ENCODE measurements at regions not wholly inside any gene's neighbourhood (a gene's known extent, or its start where the extent isn't known, plus 50 kb on each side); places are given as distances from the start of the nearest gene placed in this dataset.

- TF ChIP-seq ZFP30 (CRISPR knock-in tag; IDR thresholded peaks at IDR 0.05; ENCODE audit: borderline replicate concordance) (no peak), E2F3 (CRISPR knock-in tag; IDR thresholded peaks at IDR 0.05) (no peak), ARHGAP35 (IDR thresholded peaks at IDR 0.05; ENCODE audit: partially characterized antibody) (no peak), CTCF (IDR thresholded peaks at IDR 0.05 in 2 of 3, conservative IDR thresholded peaks at IDR 0.05 in 1 of 3; ENCODE audit: insufficient read depth in 2 of 3, low read depth in 1 of 3, low read length in 3 of 3) (no peak), ZBTB7A (IDR thresholded peaks at IDR 0.05; ENCODE audit: borderline replicate concordance, control insufficient read depth, low read depth, low read length) (no peak), MYBL2 (IDR thresholded peaks at IDR 0.05; ENCODE audit: low read depth) (no peak), MYBL2 (CRISPR knock-in tag; IDR thresholded peaks at IDR 0.05; ENCODE audit: borderline replicate concordance) (no peak), DLX4 (CRISPR knock-in tag; IDR thresholded peaks at IDR 0.05) (no peak), CBFB (CRISPR knock-in tag; IDR thresholded peaks at IDR 0.05) (no peak), FOS (IDR thresholded peaks at IDR 0.05; ENCODE audit: extremely low read depth, insufficient read length) (no peak), ETV6 (IDR thresholded peaks at IDR 0.05; ENCODE audit: borderline replicate concordance in 1 of 2, low read depth in 2 of 2, low read length in 1 of 2) (no peak), ETV6 (CRISPR knock-in tag; IDR thresholded peaks at IDR 0.05; ENCODE audit: borderline replicate concordance) (no peak), SETDB1 (IDR thresholded peaks at IDR 0.05; ENCODE audit: low read length) (no peak), SP1 (CRISPR knock-in tag; IDR thresholded peaks at IDR 0.05) (no peak), ZBTB11 (CRISPR knock-in tag; IDR thresholded peaks at IDR 0.05) (no peak)
These were observed 86.9 kb upstream of the MSX1 start for GRCh38 chr4:4772534-4772933.

Measured in K562 (cell line).